RPMI7951 (cell line): ENCODE measurements at regions not wholly inside any gene's neighbourhood (a gene's known extent, or its start where the extent isn't known, plus 50 kb on each side); places are given as distances from the start of the nearest gene placed in this dataset.

ENCODE experiments used
- DNase-seq: peaks from one replicate; pipeline ENCODE4 v3.0.0-alpha.2; 2012; ENCODE audit warnings: low read depth

DNA sequence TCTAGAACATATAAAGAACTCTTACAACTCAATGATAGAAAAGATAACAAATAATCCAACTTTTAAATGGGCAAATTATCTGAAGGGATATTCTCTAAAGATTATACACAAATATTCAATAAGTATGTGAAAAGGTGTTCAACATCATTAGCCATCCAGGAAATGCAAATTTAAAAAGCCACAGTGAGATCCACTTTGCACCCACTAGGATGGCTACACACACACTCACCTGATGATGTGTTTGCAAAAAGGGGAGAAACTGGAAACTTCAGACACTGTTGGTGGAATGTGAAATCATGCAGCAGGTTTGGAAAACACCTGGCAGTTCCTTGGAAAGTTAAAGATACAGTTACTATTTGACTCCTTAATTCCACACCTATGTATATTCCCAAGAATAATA lies 87.2 kb upstream of the GYPC start:
- DNase-seq, result no peak

DNA sequence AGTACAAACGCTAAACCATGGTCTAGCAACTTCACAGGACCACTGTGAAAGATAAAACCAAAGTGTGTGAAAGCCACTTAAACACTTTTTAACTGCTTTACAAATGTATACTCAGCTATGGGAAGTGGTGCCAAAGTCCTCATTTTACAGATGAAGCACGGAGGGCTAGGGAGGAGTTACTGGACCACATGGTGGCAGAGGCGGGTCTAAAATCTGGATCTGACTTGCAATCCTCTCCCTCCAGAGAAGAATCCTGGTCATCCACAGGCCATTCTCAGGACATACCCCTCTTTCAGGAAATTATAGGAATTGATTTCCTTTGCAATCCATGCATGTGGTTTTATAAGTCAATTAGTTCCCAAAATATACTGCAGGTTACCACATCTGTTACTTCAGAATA lies 84.6 kb upstream of the GYPC start:
- no peak for DNase-seq

- no peak for DNase-seq
Measured at GRCh38 chr2:126575631-126576030, 80.3 kb upstream of the GYPC start.

GRCh38 chr2:126579868-126580267 lies 76.1 kb upstream of the GYPC start:
- no peak for DNase-seq

DNA sequence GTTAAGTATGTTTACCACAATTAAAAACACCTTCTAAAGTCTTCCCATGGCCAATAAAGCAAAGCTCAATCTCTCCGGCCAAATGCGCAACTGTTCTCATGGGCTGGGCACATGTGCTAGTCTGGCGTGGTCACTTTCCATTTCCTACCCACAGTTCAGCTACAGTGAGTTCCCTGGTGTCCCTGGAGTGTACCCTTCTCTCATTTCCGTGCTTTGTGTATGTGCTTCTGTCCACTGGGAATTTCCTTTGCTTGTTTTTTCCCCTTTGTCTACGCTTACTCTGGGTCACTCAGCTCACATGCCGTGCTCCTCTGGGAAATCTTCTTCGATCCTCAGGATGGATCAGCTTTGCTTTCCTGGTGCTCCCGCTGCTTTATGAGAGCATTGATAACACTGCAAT lies 69.6 kb upstream of the GYPC start:
- DNase-seq, result no peak

GRCh38 chr2:126599062-126599461 lies 56.9 kb upstream of the GYPC start:
- DNase-seq, result no peak

DNA sequence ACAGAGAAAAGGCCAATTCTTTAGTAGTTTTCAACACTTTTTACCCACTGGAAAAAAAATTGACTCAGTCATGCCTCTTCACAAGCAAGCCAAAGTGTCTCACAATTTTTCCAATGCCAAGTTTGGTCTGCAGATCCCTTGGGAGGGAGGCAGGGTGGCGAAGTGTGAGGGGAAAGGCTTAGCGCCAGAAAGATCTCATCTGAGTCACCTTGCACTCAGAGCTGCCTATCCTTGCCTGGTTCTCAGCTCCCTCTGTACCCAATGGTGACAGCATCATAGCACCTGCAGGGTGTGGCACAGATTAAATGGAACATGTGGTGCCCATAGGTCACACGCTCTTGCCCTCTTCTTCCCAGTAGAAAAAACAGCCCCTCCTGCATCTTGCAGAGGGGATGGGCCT lies 55.2 kb upstream of the GYPC start:
- DNase-seq, result peak; percentile 16

DNA sequence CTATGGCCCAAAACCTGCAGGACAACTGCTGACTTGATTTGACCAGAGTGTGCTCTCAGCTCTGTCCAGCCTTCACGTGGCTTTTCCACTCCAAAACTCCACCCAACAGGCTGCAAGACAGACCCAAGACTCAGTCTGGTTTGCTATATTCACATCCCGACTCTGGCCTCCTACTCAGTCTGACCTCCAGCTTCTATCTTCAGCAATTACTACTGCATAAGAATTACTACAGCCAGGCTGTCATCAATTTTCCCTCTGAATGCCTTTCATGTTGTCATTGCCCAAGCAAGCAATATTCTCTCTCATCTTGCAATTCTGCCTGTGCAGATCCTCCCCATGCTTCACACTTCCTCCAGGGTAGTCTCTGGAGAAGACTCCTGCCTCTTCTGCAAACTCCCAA lies 53.6 kb upstream of the GYPC start:
- DNase-seq, result no peak
